ENCODE measurements at regions not wholly inside any gene's neighbourhood (a gene's known extent, or its start where the extent isn't known, plus 50 kb on each side); places are given as distances from the start of the nearest gene placed in this dataset.

DNA sequence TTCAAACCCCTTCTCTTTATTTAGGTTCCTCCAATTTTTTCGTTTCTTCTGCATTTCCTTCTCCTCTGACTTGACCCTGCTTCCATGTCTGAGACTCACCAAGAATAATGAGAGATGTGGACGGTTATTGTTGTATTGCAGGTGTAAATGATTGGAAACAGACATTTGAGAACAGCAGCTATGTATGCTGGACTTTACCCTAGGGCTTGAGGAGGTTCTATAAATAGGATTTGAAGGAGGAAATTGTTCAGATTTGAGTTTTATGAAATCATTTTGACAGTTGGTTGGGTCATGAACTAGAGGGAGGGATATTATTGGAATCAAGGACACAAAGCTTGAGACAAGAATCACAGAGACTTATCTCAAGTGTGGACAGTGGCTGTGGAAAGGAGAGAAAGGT lies 614.6 kb upstream of the CPEB2 start:
- TF ChIP-seq CTCF (IDR thresholded peaks at IDR 0.05) (no peak), POLR2A (IDR thresholded peaks at IDR 0.05) (no peak), EP300 (IDR thresholded peaks at IDR 0.05) (no peak), POLR2AphosphoS5 (IDR thresholded peaks at IDR 0.05) (no peak)
